CD14-positive monocyte (primary cell): ENCODE measurements at regions not wholly inside any gene's neighbourhood (a gene's known extent, or its start where the extent isn't known, plus 50 kb on each side); places are given as distances from the start of the nearest gene placed in this dataset.
"Not testable (repeated sequence)": the region's sequence is repeated elsewhere in the genome, so short reads cannot be mapped to it uniquely, and the experiment has no call there.

ENCODE experiments used
- DNase-seq, 3 donors: peaks; one replicate each; pipeline ENCODE4 v3.0.0-alpha.2; 2011 to 2022
- H2AFZ ChIP-seq: 2 replicates; pipeline ENCODE4 v1.6.0; 2012; ENCODE audit warnings: mild to moderate bottlenecking, low read depth, low read length, inconsistent platforms; ENCODE audit not compliant: insufficient read depth, poor library complexity, severe bottlenecking
- H3K27ac ChIP-seq, 2 donors: 1 replicate in 1 of 2; 2 replicates in 1 of 2; pipeline ENCODE4 v1.5.1; 2012 to 2013; ENCODE audit warnings: low read length in 2 of 2, control low read depth in 1 of 2, inconsistent platforms in 1 of 2, low read depth in 1 of 2, mild to moderate bottlenecking in 1 of 2
- H3K27me3 ChIP-seq, 2 donors: one replicate each; pipeline versions ENCODE4 v1.6.0 to v1.6.1; 2011 to 2013; ENCODE audit warnings: low read length in 2 of 2; ENCODE audit not compliant: control insufficient read depth in 2 of 2, insufficient read depth in 2 of 2
- H3K36me3 ChIP-seq, 2 donors: replicated peaks in 1 of 2; 1 replicate in 1 of 2; 2 replicates in 1 of 2; pipeline versions ENCODE4 v1.5.1 to v1.6.1; 2012 to 2013; ENCODE audit warnings: low read length in 2 of 2, control low read depth in 1 of 2, inconsistent platforms in 1 of 2, mild to moderate bottlenecking in 1 of 2; ENCODE audit not compliant: insufficient read depth in 2 of 2, control insufficient read depth in 1 of 2
- H3K4me1 ChIP-seq, 2 donors: 1 replicate in 1 of 2; 2 replicates in 1 of 2; pipeline versions ENCODE4 v1.5.1 to v1.6.1; 2012 to 2013; ENCODE audit warnings: low read length in 2 of 2, control low read depth in 1 of 2, inconsistent platforms in 1 of 2, mild to moderate bottlenecking in 1 of 2, moderate library complexity in 1 of 2; ENCODE audit not compliant: insufficient read depth in 2 of 2, control insufficient read depth in 1 of 2
- H3K4me2 ChIP-seq: replicated peaks from 2 replicates; pipeline ENCODE3; 2012; ENCODE audit warnings: low read length, moderate library complexity, mild to moderate bottlenecking; ENCODE audit not compliant: poor library complexity, severe bottlenecking; ENCODE audit errors: extremely low read depth
- H3K4me3 ChIP-seq, 3 experiments: fragments of 200-600 bp in 1 of 3; sonication (generic) in 1 of 3; replicated peaks in 1 of 3; 1 replicate in 2 of 3; 2 replicates in 1 of 3; pipeline ENCODE4 v1.5.1; 2011 to 2013; ENCODE audit warnings: low read length in 3 of 3, mild to moderate bottlenecking in 3 of 3, control low read depth in 2 of 3, low read depth in 2 of 3, inconsistent platforms in 1 of 3, moderate library complexity in 1 of 3
- H3K79me2 ChIP-seq: 2 replicates; pipeline ENCODE4 v1.6.0; 2012; ENCODE audit warnings: mild to moderate bottlenecking, control low read depth, inconsistent platforms, low read length, moderate library complexity; ENCODE audit not compliant: insufficient read depth
- H3K9ac ChIP-seq: 2 replicates; pipeline ENCODE4 v1.6.0; 2017; ENCODE audit warnings: low read length, mild to moderate bottlenecking; ENCODE audit not compliant: insufficient read depth, poor library complexity, severe bottlenecking
- H3K9me3 ChIP-seq, 2 donors: replicated peaks in 1 of 2; 1 replicate in 1 of 2; 2 replicates in 1 of 2; pipeline versions ENCODE4 v1.5.1 to v1.6.1; 2012 to 2013; ENCODE audit warnings: low read length in 2 of 2, control low read depth in 1 of 2; ENCODE audit not compliant: control insufficient read depth in 1 of 2, insufficient read depth in 1 of 2
- H4K20me1 ChIP-seq: 2 replicates; pipeline ENCODE4 v1.6.0; 2012; ENCODE audit warnings: mild to moderate bottlenecking, low read length, control low read depth, moderate library complexity; ENCODE audit not compliant: insufficient read depth
- H3K27ac Mint-ChIP-seq, 7 donors: one replicate each; pipeline ENCODE4 v1.8.0; 2020; ENCODE audit warnings: mild to moderate bottlenecking in 7 of 7, mixed read lengths in 7 of 7, moderate library complexity in 6 of 7, inconsistent platforms in 2 of 7
- H3K27me3 Mint-ChIP-seq, 3 donors: one replicate each; pipeline ENCODE4 v1.8.0; 2021 to 2022; ENCODE audit warnings: low read depth in 3 of 3, mild to moderate bottlenecking in 3 of 3, mixed read lengths in 3 of 3, moderate library complexity in 3 of 3, inconsistent platforms in 1 of 3
- H3K36me3 Mint-ChIP-seq, 2 donors: one replicate each; pipeline ENCODE4 v1.8.0; 2020; ENCODE audit warnings: mixed read lengths in 2 of 2, inconsistent platforms in 1 of 2, mild to moderate bottlenecking in 1 of 2
- H3K4me1 Mint-ChIP-seq: one replicate; pipeline ENCODE4 v1.8.0; 2020; ENCODE audit warnings: mild to moderate bottlenecking, mixed read lengths
- H3K4me3 Mint-ChIP-seq, 2 donors: one replicate each; pipeline ENCODE4 v1.8.0; 2020; ENCODE audit warnings: mild to moderate bottlenecking in 2 of 2, mixed read lengths in 2 of 2, moderate library complexity in 1 of 2
- H3K9me3 Mint-ChIP-seq, 7 donors: one replicate each; pipeline ENCODE4 v1.8.0; 2020 to 2022; ENCODE audit warnings: mixed read lengths in 7 of 7, mild to moderate bottlenecking in 6 of 7, moderate library complexity in 6 of 7, inconsistent platforms in 2 of 7
- CTCF ChIP-seq: fragments of 200-600 bp; IDR thresholded peaks from one replicate; pipeline ENCODE4 v1.8.0; 2022; ENCODE audit warnings: antibody characterized with exemption, mild to moderate bottlenecking
- WGBS: methylation state at CpG from one replicate; pipeline ENCODE4 v1.1.5; 2013; ENCODE audit warnings: missing lambda C conversion rate; ENCODE audit not compliant: insufficient coverage; 5-methylcytosine and 5-hydroxymethylcytosine counted together
- intact Hi-C, 2 donors: fragments of 100-400 bp; cut with micrococcal nuclease; formaldehyde crosslinking; loops; one replicate each; pipeline versions ENCODE4 v1.15.0 to v1.15.1; 2023

- Mint-ChIP-seq H3K27me3 (no peaks in the 10 kb centered on the region), H3K36me3 (no peaks in the 10 kb centered on the region), H3K4me3 (no peak overlapping the region), H3K9me3 (peaks cover 0 to 5% (median 0%) of the 10 kb centered on the region in 7 donors), H3K4me1 (peaks cover 19% of the 10 kb centered on the region), H3K27ac (no peak overlapping the region)
- no peak overlapping the region for H3K27ac ChIP-seq
- H4K20me1 ChIP-seq = no peaks in the 10 kb centered on the region
- WGBS = no CpG with 5 or more reads among the region's 1 CpG
- H3K4me3 ChIP-seq = no peak overlapping the region
- H3K27me3 ChIP-seq = no peaks in the 10 kb centered on the region
- no peak overlapping the region for H3K4me2 ChIP-seq
- DNase-seq = no peak
- H2AFZ ChIP-seq = no peak overlapping the region
- H3K36me3 ChIP-seq = no peaks in the 10 kb centered on the region
- intact Hi-C loops = no loop called here
- H3K79me2 ChIP-seq = no peaks in the 10 kb centered on the region
- no peak for TF ChIP-seq CTCF
- no peaks in the 10 kb centered on the region for H3K9me3 ChIP-seq
- H3K9ac ChIP-seq = no peak overlapping the region
- peaks cover 10 to 13% of the 10 kb centered on the region in 2 donors for H3K4me1 ChIP-seq
These were observed 606.7 kb upstream of the CITED2 start for GRCh38 chr6:139981066-139981624.

- H3K27me3 ChIP-seq, H3K9me3 ChIP-seq, H4K20me1 ChIP-seq, H3K27ac Mint-ChIP-seq, H3K27me3 Mint-ChIP-seq, H3K79me2 ChIP-seq, H3K4me2 ChIP-seq, H3K4me3 Mint-ChIP-seq, H2AFZ ChIP-seq, H3K9ac ChIP-seq, intact Hi-C loops, H3K36me3 Mint-ChIP-seq, H3K9me3 Mint-ChIP-seq, H3K36me3 ChIP-seq, H3K4me3 ChIP-seq, H3K27ac ChIP-seq, DNase-seq: not testable (repeated sequence)
- H3K4me1 ChIP-seq = peaks cover 10 to 13% of the 10 kb centered on the region in 2 donors
- WGBS = 53% methylated on average over 3 of the region's 3 CpGs
- peaks cover 20% of the 10 kb centered on the region for H3K4me1 Mint-ChIP-seq
These were observed 606.2 kb upstream of the CITED2 start for GRCh38 chr6:139980631-139981030.
